CD4-positive, alpha-beta memory T cell (primary cell): ENCODE measurements at regions not wholly inside any gene's neighbourhood (a gene's known extent, or its start where the extent isn't known, plus 50 kb on each side); places are given as distances from the start of the nearest gene placed in this dataset.

Source experiments
- CTCF ChIA-PET: fragments of 350-600 bp; sonication (Branson Sonifier 250); formaldehyde crosslinking; loops from one replicate; lab custom pipeline; 2021; ENCODE audit warnings: inconsistent platforms; ENCODE audit not compliant: partially characterized antibody; lab: Charles Lee
- POLR2A ChIA-PET: fragments of 350-600 bp; sonication (Branson Sonifier 250); formaldehyde crosslinking; loops from one replicate; lab custom pipeline; 2021; ENCODE audit not compliant: partially characterized antibody; lab: Charles Lee
- DNase-seq, 5 donors: peaks; one replicate each; pipeline versions ENCODE4 v3.0.0 to v3.0.0-alpha.2; 2020 to 2022; ENCODE audit warnings: mixed read lengths in 1 of 5
- H3K27ac ChIP-seq: one replicate; pipeline ENCODE4 v1.7.0; 2013; ENCODE audit warnings: low read depth, low read length
- H3K27me3 ChIP-seq: 2 replicates; pipeline ENCODE4 v1.7.0; 2013; ENCODE audit warnings: mild to moderate bottlenecking, low read length, moderate library complexity; ENCODE audit not compliant: insufficient read depth
- H3K36me3 ChIP-seq: 2 replicates; pipeline ENCODE4 v1.7.0; 2013; ENCODE audit warnings: mild to moderate bottlenecking, low read length, moderate library complexity; ENCODE audit not compliant: insufficient read depth
- H3K4me1 ChIP-seq: 2 replicates; pipeline ENCODE4 v1.7.0; 2013; ENCODE audit warnings: mild to moderate bottlenecking, low read length, moderate library complexity; ENCODE audit not compliant: insufficient read depth
- H3K4me3 ChIP-seq, 2 donors: one replicate each; pipeline ENCODE4 v1.7.0; 2013; ENCODE audit warnings: low read length in 2 of 2, mild to moderate bottlenecking in 1 of 2
- H3K9me3 ChIP-seq, 2 donors: one replicate each; pipeline ENCODE4 v1.7.0; 2013; ENCODE audit warnings: low read length in 2 of 2, control low read depth in 1 of 2; ENCODE audit not compliant: control insufficient read depth in 1 of 2
- H3K27ac Mint-ChIP-seq, 7 donors: one replicate each; pipeline ENCODE4 v1.8.0; 2020 to 2021; ENCODE audit warnings: mixed read lengths in 7 of 7, mild to moderate bottlenecking in 6 of 7, inconsistent platforms in 3 of 7, moderate library complexity in 3 of 7
- H3K27me3 Mint-ChIP-seq, 2 donors: one replicate each; pipeline ENCODE4 v1.8.0; 2020 to 2021; ENCODE audit warnings: mixed read lengths in 2 of 2
- H3K36me3 Mint-ChIP-seq, 2 donors: one replicate each; pipeline ENCODE4 v1.8.0; 2020 to 2021; ENCODE audit warnings: mixed read lengths in 2 of 2, inconsistent platforms in 1 of 2, mild to moderate bottlenecking in 1 of 2
- H3K4me1 Mint-ChIP-seq, 4 donors: one replicate each; pipeline ENCODE4 v1.8.0; 2020 to 2021; ENCODE audit warnings: mixed read lengths in 4 of 4, mild to moderate bottlenecking in 1 of 4
- H3K4me3 Mint-ChIP-seq, 8 donors: one replicate each; pipeline ENCODE4 v1.8.0; 2020 to 2021; ENCODE audit warnings: mixed read lengths in 8 of 8, mild to moderate bottlenecking in 7 of 8, moderate library complexity in 6 of 8, inconsistent platforms in 3 of 8
- H3K9me3 Mint-ChIP-seq, 8 donors: one replicate each; pipeline ENCODE4 v1.8.0; 2020 to 2021; ENCODE audit warnings: mixed read lengths in 8 of 8, mild to moderate bottlenecking in 5 of 8, inconsistent platforms in 3 of 8, moderate library complexity in 1 of 8
- intact Hi-C: fragments of 100-400 bp; cut with micrococcal nuclease; formaldehyde crosslinking; loops from one replicate; pipeline ENCODE4 v1.15.1; 2023

DNA sequence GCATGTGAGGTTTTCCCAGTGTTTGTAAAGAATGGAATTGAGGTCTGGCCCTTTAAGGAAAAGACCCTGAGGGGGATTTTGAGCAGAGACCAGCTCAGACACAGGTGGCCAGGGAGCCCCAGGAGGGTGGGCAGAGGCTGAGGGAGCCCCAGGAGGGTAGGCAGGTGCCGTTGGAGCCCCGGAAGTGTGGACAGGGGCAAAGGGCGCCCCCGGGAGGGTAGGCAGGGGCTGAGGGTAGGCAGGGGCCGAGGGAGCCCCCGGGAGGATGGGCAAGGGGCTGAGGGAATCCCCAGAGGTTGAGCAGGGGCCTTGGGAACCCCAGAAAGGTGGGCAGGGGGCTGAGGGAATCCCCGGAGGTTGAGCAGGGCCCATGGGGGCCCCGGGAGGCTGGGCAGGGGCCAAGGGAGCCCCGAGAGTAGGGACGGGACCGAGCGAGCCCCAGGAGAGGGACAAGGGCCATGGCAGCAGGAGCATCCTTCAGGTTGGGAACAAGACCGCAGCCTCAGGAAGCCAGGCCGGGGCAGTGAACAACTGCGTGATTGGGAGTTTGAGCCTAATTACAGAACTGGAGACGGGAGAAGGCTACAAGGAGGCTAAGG is 292.0 kb downstream of the BRD1 start:
- intact Hi-C loops = no loop called here
- H3K9me3 ChIP-seq = no peaks in the 10 kb centered on the region
- no peak for DNase-seq
- no peaks in the 10 kb centered on the region for H3K4me1 ChIP-seq
- no peak overlapping the region for H3K4me3 ChIP-seq
- ChIA-PET CTCF (no interaction called here), POLR2A (no interaction called here)
- no peaks in the 10 kb centered on the region for H3K27me3 ChIP-seq
- Mint-ChIP-seq H3K4me1 (peaks cover 0 to 3% (median 0%) of the 10 kb centered on the region in 4 donors), H3K9me3 (no peaks in the 10 kb centered on the region), H3K4me3 (no peak overlapping the region), H3K36me3 (peaks cover 0 to 4% of the 10 kb centered on the region in 2 donors), H3K27ac (no peak overlapping the region), H3K27me3 (no peaks in the 10 kb centered on the region)
- H3K27ac ChIP-seq = no peak overlapping the region
- no peaks in the 10 kb centered on the region for H3K36me3 ChIP-seq

DNA sequence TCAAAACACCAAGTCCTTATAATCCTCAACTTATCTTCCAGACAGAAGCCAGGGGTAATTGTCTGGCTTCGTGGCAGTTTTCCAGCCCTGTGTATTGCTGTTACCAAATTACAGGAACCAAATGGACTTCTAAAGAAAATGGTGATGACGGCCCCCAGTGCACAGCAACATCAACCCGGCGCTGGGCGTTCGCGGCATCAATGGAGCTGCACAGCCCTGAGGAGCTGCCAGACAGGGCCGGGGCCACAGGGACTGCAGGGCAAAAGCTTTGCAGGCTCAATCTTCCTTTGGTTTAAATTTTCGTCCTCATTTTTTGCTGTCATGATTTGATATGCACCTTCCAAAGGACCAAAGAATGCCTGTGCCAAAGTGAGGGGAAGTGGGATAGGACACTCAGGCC is 292.5 kb downstream of the BRD1 start:
- Mint-ChIP-seq H3K27ac (no peak overlapping the region), H3K27me3 (no peaks in the 10 kb centered on the region), H3K4me3 (no peak overlapping the region), H3K36me3 (peaks cover 0 to 4% of the 10 kb centered on the region in 2 donors), H3K4me1 (peaks cover 0 to 3% (median 0%) of the 10 kb centered on the region in 4 donors), H3K9me3 (no peaks in the 10 kb centered on the region)
- CTCF ChIA-PET = no interaction called here
- H3K4me1 ChIP-seq = no peaks in the 10 kb centered on the region
- H3K9me3 ChIP-seq = no peaks in the 10 kb centered on the region
- H3K4me3 ChIP-seq = no peak overlapping the region
- H3K27ac ChIP-seq = no peak overlapping the region
- DNase-seq = no peak
- H3K27me3 ChIP-seq = no peaks in the 10 kb centered on the region
- POLR2A ChIA-PET = no interaction called here
- intact Hi-C loops = no loop called here
- no peaks in the 10 kb centered on the region for H3K36me3 ChIP-seq

DNA sequence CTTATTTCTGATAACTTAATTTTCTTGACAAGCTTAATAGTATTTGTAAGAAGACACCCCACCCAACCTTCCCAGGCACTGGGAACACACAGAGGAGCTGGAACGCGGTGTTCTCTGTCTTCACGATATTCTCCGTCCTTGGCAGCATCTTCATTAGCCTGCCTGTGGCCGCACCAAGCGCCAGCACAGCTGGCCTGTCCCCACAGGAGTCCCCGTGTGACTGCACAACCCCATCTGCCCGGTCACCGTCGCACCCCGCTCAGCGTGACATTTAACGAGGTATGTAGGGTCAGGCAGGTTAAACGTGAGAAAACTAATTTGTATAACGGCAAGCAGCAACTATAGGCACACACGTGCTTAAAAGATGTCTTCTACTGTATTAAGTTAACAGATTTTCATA is 293.3 kb downstream of the BRD1 start:
- DNase-seq = no peak
- ChIA-PET POLR2A (no interaction called here), CTCF (no interaction called here)
- Histone ChIP-seq H3K4me1 (no peaks in the 10 kb centered on the region), H3K27ac (no peak overlapping the region), H3K9me3 (no peaks in the 10 kb centered on the region), H3K36me3 (no peaks in the 10 kb centered on the region), H3K4me3 (no peak overlapping the region), H3K27me3 (no peaks in the 10 kb centered on the region)
- Mint-ChIP-seq H3K4me1 (peaks cover 0 to 3% (median 0%) of the 10 kb centered on the region in 4 donors), H3K36me3 (peaks cover 0 to 2% of the 10 kb centered on the region in 2 donors), H3K27me3 (no peaks in the 10 kb centered on the region), H3K9me3 (no peaks in the 10 kb centered on the region), H3K4me3 (no peak overlapping the region), H3K27ac (no peak overlapping the region)
- intact Hi-C loops = no loop called here

DNA sequence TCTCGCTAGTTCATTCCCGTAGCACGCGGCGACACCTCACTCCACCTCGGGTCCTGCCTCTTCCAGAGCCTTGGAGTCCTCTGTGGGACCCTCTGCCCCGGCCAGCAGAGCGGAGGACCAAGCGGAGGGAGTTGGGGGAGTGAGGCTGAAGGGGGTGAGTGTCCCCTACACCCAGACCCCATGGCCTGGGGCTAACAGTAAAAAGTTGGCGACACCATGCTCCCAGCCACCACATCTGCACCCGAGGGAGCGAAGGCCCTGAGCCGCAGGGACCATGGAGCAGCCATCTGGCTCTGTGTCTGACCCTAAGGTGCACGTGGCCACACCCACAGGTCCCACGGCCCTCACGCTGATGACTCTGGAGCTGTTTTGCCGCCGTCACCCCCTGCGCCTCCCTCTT is 293.8 kb downstream of the BRD1 start:
- Mint-ChIP-seq H3K4me3 (no peak overlapping the region), H3K9me3 (no peaks in the 10 kb centered on the region)

DNA sequence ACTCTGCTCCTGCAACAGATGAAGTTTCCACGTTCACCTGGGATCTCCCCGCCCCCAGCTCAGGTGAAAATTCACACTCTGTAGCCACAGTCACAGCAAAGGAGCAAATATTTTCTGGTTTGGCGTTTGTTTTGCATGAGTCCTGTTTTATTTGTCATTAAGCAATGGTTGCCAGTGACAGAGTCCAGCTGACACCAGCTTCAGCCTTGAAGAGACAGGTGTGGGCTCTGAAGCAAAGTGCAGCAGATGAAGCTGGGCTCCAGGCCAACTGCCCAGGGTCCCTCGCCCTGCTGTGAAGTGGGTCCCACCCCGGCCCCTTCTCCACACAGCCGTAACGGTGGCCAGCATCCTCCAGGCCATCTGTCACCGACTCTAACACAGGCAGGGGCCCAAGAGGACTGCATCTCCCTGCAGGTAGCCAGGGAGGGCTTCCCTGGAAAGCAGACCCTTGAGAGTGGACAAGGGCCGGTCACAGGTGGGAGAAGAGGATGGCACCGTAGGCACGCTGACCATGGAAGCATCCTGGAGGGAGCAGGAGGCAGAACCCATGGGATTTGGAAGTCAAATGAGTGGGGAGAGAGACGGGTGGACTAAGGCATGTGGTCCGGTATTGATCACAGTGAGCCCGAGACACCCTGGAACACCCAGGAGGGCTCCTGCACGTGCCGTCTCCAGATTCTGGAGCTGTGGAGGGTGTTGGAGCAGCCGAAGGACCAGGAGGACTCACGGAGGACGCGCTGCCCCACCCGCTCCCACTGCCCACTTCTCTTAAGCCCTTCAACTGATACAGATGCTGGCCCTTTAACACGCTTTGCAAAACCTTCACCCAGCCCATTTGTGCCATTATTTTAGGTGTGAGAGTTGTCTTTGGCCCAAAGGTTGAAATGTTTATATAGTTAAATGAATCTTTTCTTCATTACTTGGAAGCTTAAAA is 294.5 kb downstream of the BRD1 start:
- H3K4me3 Mint-ChIP-seq = no peak overlapping the region
- DNase-seq = no peak
- intact Hi-C loops = no loop called here
- Histone ChIP-seq H3K27me3 (no peaks in the 10 kb centered on the region), H3K36me3 (no peaks in the 10 kb centered on the region), H3K27ac (no peak overlapping the region), H3K4me3 (no peak overlapping the region), H3K9me3 (no peaks in the 10 kb centered on the region), H3K4me1 (no peaks in the 10 kb centered on the region)
- no peaks in the 10 kb centered on the region for H3K36me3 Mint-ChIP-seq
- H3K9me3 Mint-ChIP-seq = no peaks in the 10 kb centered on the region
- POLR2A ChIA-PET = no interaction called here
- H3K27me3 Mint-ChIP-seq = no peaks in the 10 kb centered on the region
- CTCF ChIA-PET = no interaction called here
- no peak overlapping the region for H3K27ac Mint-ChIP-seq
- no peaks in the 10 kb centered on the region for H3K4me1 Mint-ChIP-seq

More for the DNA sequence above, 293.8 kb downstream of the BRD1 start:
- DNase-seq = no peak
- no peak overlapping the region for H3K27ac Mint-ChIP-seq
- Histone ChIP-seq H3K27ac (no peak overlapping the region), H3K9me3 (no peaks in the 10 kb centered on the region), H3K4me1 (no peaks in the 10 kb centered on the region), H3K36me3 (no peaks in the 10 kb centered on the region), H3K4me3 (no peak overlapping the region), H3K27me3 (no peaks in the 10 kb centered on the region)
- H3K27me3 Mint-ChIP-seq = no peaks in the 10 kb centered on the region
- CTCF ChIA-PET = no interaction called here
- no peaks in the 10 kb centered on the region for H3K4me1 Mint-ChIP-seq
- intact Hi-C loops = no loop called here
- H3K36me3 Mint-ChIP-seq = no peaks in the 10 kb centered on the region
- POLR2A ChIA-PET = no interaction called here

DNA sequence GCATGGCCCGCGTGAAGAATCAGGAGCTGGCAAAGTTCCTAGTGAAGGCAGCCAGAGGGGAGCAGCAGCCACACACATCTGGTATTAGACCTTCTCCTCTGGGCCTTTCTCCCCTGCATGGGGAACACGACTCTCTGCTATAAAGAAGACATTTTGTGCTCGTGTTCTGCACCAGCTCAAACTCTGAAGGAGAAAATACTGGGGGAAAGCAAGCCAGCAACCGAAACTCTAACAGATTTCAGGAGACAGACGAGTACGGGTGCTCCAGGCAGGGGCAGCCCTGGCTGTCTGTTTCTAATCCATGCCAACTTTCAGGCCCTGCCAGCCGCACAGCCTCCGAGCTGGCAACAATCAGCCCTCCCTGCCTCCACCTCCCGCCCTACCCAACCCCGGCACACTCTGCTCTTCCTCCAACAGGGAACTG is 296.3 kb downstream of the BRD1 start:
- Histone ChIP-seq H3K27ac (no peak overlapping the region), H3K27me3 (no peaks in the 10 kb centered on the region), H3K36me3 (no peaks in the 10 kb centered on the region), H3K9me3 (no peaks in the 10 kb centered on the region), H3K4me1 (no peaks in the 10 kb centered on the region), H3K4me3 (no peak overlapping the region)
- Mint-ChIP-seq H3K27ac (no peak overlapping the region), H3K27me3 (no peaks in the 10 kb centered on the region), H3K4me3 (no peak overlapping the region), H3K4me1 (peaks cover 0 to 5% (median 3%) of the 10 kb centered on the region in 4 donors), H3K9me3 (no peaks in the 10 kb centered on the region), H3K36me3 (no peaks in the 10 kb centered on the region)
- intact Hi-C loops = no loop called here
- CTCF ChIA-PET = no interaction called here
- POLR2A ChIA-PET = no interaction called here
- no peak for DNase-seq

DNA sequence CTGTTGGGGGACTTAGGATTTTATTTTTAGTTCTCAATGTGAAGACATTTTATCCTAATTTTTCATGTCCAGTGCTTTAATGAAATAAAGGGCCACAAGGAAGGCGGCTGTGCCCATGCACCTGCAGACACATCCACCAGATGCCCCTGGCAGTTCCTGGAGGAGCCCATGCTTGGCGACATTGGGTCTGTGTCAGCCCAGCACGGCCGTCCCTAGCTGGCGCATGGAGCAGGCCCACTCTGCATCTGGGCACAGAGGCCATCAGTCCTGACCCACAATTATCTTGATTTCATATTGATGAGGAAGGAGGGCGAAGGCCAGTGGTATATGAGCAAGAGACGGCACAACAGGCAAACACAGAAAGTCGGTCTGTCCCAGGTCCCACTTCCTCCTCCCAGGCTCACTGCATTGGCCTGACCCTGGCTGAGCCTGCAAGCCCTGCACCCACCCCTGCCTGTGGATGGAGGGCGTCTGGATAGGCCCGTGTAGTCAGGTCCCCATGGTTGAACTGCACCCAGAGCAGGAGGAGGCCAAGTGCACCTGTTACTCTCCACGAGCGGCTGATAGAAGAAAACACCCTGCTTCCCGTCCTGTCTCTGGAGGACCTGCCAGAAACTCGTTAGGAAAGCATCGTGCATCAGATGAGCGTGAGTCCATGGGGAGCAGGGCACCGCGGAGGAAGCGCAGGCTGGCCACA is 296.9 kb downstream of the BRD1 start:
- ChIA-PET CTCF (no interaction called here), POLR2A (no interaction called here)
- Mint-ChIP-seq H3K4me3 (no peak overlapping the region), H3K4me1 (peaks cover 0 to 5% (median 3%) of the 10 kb centered on the region in 4 donors), H3K36me3 (no peaks in the 10 kb centered on the region), H3K9me3 (no peaks in the 10 kb centered on the region), H3K27me3 (no peaks in the 10 kb centered on the region), H3K27ac (no peak overlapping the region)
- Histone ChIP-seq H3K36me3 (no peaks in the 10 kb centered on the region), H3K4me3 (no peak overlapping the region), H3K4me1 (no peaks in the 10 kb centered on the region), H3K27me3 (no peaks in the 10 kb centered on the region), H3K9me3 (no peaks in the 10 kb centered on the region), H3K27ac (no peak overlapping the region)
- DNase-seq = no peak
- intact Hi-C loops = no loop called here
